PC-3 (cell line): ENCODE measurements at regions not wholly inside any gene's neighbourhood (a gene's known extent, or its start where the extent isn't known, plus 50 kb on each side); places are given as distances from the start of the nearest gene placed in this dataset.

Experiments used
- ATAC-seq: fragments of 200-7000 bp; cut with Tn5 transposase; 2 replicates; pipeline ENCODE4 v1.9.1; 2020; ENCODE audit warnings: mild to moderate bottlenecking, moderate library complexity
- BruUV-seq: library from RNA; stranded (reverse); fragments of 400-500 nt; replicated peaks from 2 replicates; lab custom pipeline; 2021; lab: Mats Ljungman, UMichigan
- CTCF ChIA-PET: fragments of 300-600 bp; sonication (Branson Sonifier 250); formaldehyde crosslinking; loops from one replicate; lab custom pipeline; 2022; ENCODE audit warnings: antibody characterized with exemption; lab: Charles Lee
- POLR2A ChIA-PET: fragments of 300-600 bp; sonication (Branson Sonifier 250); formaldehyde crosslinking; loops from one replicate; lab custom pipeline; 2022; ENCODE audit warnings: antibody characterized with exemption; ENCODE audit not compliant: unreplicated experiment; lab: Charles Lee
- DNase-seq: peaks from one replicate; pipeline ENCODE4 v3.0.0-alpha.2; 2015
- H2AFZ ChIP-seq: fragments of 300-600 bp; sonication (generic); 2 replicates; pipeline ENCODE4 v1.6.0; 2016; ENCODE audit warnings: antibody characterized with exemption, low read length
- H3F3A ChIP-seq: fragments of 300-600 bp; sonication (generic); one replicate; pipeline ENCODE4 v1.6.0; 2017; ENCODE audit warnings: antibody characterized with exemption, low read length, control low read depth, mild to moderate bottlenecking; ENCODE audit not compliant: unreplicated experiment
- H3K27ac ChIP-seq: fragments of 300-600 bp; sonication (generic); 2 replicates; pipeline ENCODE4 v1.5.1; 2016; ENCODE audit warnings: mild to moderate bottlenecking, low read length
- H3K27me3 ChIP-seq: fragments of 300-600 bp; sonication (generic); 2 replicates; pipeline ENCODE4 v1.6.1; 2016; ENCODE audit warnings: low read length, mixed read lengths
- H3K36me3 ChIP-seq: fragments of 300-600 bp; sonication (generic); 2 replicates; pipeline ENCODE4 v1.6.1; 2016; ENCODE audit warnings: low read depth, mixed run types, low read length, mixed read lengths
- H3K4me1 ChIP-seq: fragments of 300-600 bp; sonication (generic); 2 replicates; pipeline ENCODE4 v1.5.1; 2016; ENCODE audit warnings: low read length; ENCODE audit not compliant: insufficient read depth
- H3K4me2 ChIP-seq: fragments of 300-600 bp; sonication (generic); 2 replicates; pipeline ENCODE4 v1.6.0; 2016; ENCODE audit warnings: low read length
- H3K4me3 ChIP-seq: fragments of 300-600 bp; sonication (generic); 2 replicates; pipeline ENCODE4 v1.5.1; 2016; ENCODE audit warnings: mild to moderate bottlenecking, low read length, mixed read lengths
- H3K79me2 ChIP-seq: fragments of 300-600 bp; sonication (generic); 2 replicates; pipeline ENCODE4 v1.6.1; 2017; ENCODE audit warnings: low read length, mixed read lengths
- H3K9ac ChIP-seq: fragments of 300-600 bp; sonication (generic); 2 replicates; pipeline ENCODE4 v1.6.0; 2016; ENCODE audit warnings: mild to moderate bottlenecking, low read length
- H3K9me2 ChIP-seq: fragments of 300-600 bp; sonication (generic); replicated peaks from 2 replicates; pipeline ENCODE4 v1.6.1; 2016; ENCODE audit warnings: mixed run types, low read length, mixed read lengths
- H3K9me3 ChIP-seq: fragments of 300-600 bp; sonication (generic); 2 replicates; pipeline ENCODE4 v1.6.1; 2016; ENCODE audit warnings: low read length, mixed read lengths
- H4K20me1 ChIP-seq: fragments of 300-600 bp; sonication (generic); 2 replicates; pipeline ENCODE4 v1.6.1; 2016; ENCODE audit warnings: low read length, mixed read lengths
- EZH2 ChIP-seq: fragments of 300-600 bp; sonication (generic); IDR thresholded peaks from one replicate; pipeline ENCODE4 v1.6.1; 2017; ENCODE audit warnings: antibody characterized with exemption, mild to moderate bottlenecking, low read length; ENCODE audit not compliant: unreplicated experiment
- EZH2phosphoT487 ChIP-seq: fragments of 300-600 bp; sonication (generic); IDR thresholded peaks from 2 replicates; pipeline ENCODE4 v1.6.1; 2018; ENCODE audit warnings: mild to moderate bottlenecking, antibody characterized with exemption, low read length, borderline replicate concordance
- intact Hi-C: fragments of 100-400 bp; cut with micrococcal nuclease; formaldehyde crosslinking; loops from 2 replicates; pipeline ENCODE4 v1.9.0; 2023
- TF ChIP-seq, protein P1 (sequence below): fragments of 300-600 bp; sonication (generic); conservative IDR thresholded peaks from 2 replicates; pipeline ENCODE4 v1.5.1; 2017; ENCODE audit warnings: antibody characterized with exemption, low read depth, mild to moderate bottlenecking, low read length

GRCh38 chr1:232899268-232899667 lies 51.1 kb upstream of the NTPCR start:
- Histone ChIP-seq H2AFZ (no peak overlapping the region), H4K20me1 (no peaks in the 10 kb centered on the region), H3K4me2 (no peak overlapping the region), H3K27me3 (no peaks in the 10 kb centered on the region), H3K79me2 (no peaks in the 10 kb centered on the region), H3K36me3 (no peaks in the 10 kb centered on the region), H3F3A (no peaks in the 10 kb centered on the region), H3K9me3 (no peaks in the 10 kb centered on the region), H3K9me2 (no peaks in the 10 kb centered on the region), H3K9ac (no peak overlapping the region), H3K27ac (no peak overlapping the region), H3K4me1 (peaks cover 3% of the 10 kb centered on the region; the same call in 1 of the 2 replicates), H3K4me3 (no peak overlapping the region)
- ChIA-PET CTCF (no interaction called here), POLR2A (no interaction called here)
- DNase-seq (no peak), ATAC-seq (no peak)
- TF ChIP-seq EZH2, result no peak
- no peak for TF ChIP-seq EZH2phosphoT487
- BruUV-seq, result no TSS peak
- intact Hi-C loops, result no loop called here

GRCh38 chr1:232899839-232900238 lies 50.6 kb upstream of the NTPCR start:
- CTCF ChIA-PET, result no interaction called here
- TF ChIP-seq, protein P1, sequence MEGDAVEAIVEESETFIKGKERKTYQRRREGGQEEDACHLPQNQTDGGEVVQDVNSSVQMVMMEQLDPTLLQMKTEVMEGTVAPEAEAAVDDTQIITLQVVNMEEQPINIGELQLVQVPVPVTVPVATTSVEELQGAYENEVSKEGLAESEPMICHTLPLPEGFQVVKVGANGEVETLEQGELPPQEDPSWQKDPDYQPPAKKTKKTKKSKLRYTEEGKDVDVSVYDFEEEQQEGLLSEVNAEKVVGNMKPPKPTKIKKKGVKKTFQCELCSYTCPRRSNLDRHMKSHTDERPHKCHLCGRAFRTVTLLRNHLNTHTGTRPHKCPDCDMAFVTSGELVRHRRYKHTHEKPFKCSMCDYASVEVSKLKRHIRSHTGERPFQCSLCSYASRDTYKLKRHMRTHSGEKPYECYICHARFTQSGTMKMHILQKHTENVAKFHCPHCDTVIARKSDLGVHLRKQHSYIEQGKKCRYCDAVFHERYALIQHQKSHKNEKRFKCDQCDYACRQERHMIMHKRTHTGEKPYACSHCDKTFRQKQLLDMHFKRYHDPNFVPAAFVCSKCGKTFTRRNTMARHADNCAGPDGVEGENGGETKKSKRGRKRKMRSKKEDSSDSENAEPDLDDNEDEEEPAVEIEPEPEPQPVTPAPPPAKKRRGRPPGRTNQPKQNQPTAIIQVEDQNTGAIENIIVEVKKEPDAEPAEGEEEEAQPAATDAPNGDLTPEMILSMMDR, result no peak
- TF ChIP-seq EZH2, result no peak
- no peak for TF ChIP-seq EZH2phosphoT487
- no peak for ATAC-seq

More at GRCh38 chr1:232899839-232900238, 50.6 kb upstream of the NTPCR start:
- no peak overlapping the region for H3K27ac ChIP-seq
- H4K20me1 ChIP-seq, result no peaks in the 10 kb centered on the region
- no peaks in the 10 kb centered on the region for H3K36me3 ChIP-seq
- no TSS peak for BruUV-seq
- no peaks in the 10 kb centered on the region for H3K79me2 ChIP-seq
- H3K9me2 ChIP-seq, result no peaks in the 10 kb centered on the region
- no peak overlapping the region for H3K9ac ChIP-seq
- intact Hi-C loops, result no loop called here
- H3K27me3 ChIP-seq, result no peaks in the 10 kb centered on the region
- no peaks in the 10 kb centered on the region for H3F3A ChIP-seq
- peaks cover 9% of the 10 kb centered on the region for H3K4me1 ChIP-seq
- no peaks in the 10 kb centered on the region for H3K9me3 ChIP-seq
- H3K4me2 ChIP-seq, result no peak overlapping the region
- no peak overlapping the region for H2AFZ ChIP-seq
- no peak overlapping the region for H3K4me3 ChIP-seq
- POLR2A ChIA-PET, result no interaction called here
- DNase-seq, result no peak
